SK-N-SH treated with all-trans-retinoic acid at 6 μM for 48 hours (cell line): ENCODE measurements at regions not wholly inside any gene's neighbourhood (a gene's known extent, or its start where the extent isn't known, plus 50 kb on each side); places are given as distances from the start of the nearest gene placed in this dataset.

Source experiments
- ATAC-seq: fragments of 200-7000 bp; cut with Tn5 transposase; 3 replicates; pipeline ENCODE4 v1.9.1; 2020; ENCODE audit warnings: mild to moderate bottlenecking, moderate library complexity
- ARNTL ChIP-seq: fragments of 450-650 bp; formaldehyde crosslinking; IDR thresholded peaks from 2 replicates; pipeline ENCODE4 v1.5.0; 2020; ENCODE audit warnings: low read depth, mild to moderate bottlenecking, moderate library complexity, borderline replicate concordance
- BACH2 ChIP-seq: fragments of 250-450 bp; sonication (Bioruptor Pico); IDR thresholded peaks from 2 replicates; pipeline ENCODE4 v1.9.0; 2021; ENCODE audit warnings: mild to moderate bottlenecking, borderline replicate concordance
- CREB5 ChIP-seq: fragments of 250-450 bp; sonication (Bioruptor Pico); IDR thresholded peaks from 2 replicates; pipeline ENCODE4 v1.5.1; 2020; ENCODE audit warnings: low read depth, mild to moderate bottlenecking, moderate library complexity
- CSDC2 ChIP-seq: fragments of 250-450 bp; sonication (Bioruptor Pico); IDR thresholded peaks from 2 replicates; pipeline ENCODE4 v1.5.0; 2020; ENCODE audit warnings: mild to moderate bottlenecking, moderate library complexity
- CSRNP3 ChIP-seq: fragments of 250-450 bp; sonication (Bioruptor Pico); IDR thresholded peaks from 2 replicates; pipeline ENCODE4 v1.5.1; 2021; ENCODE audit warnings: mild to moderate bottlenecking, moderate library complexity
- ESRRG ChIP-seq: fragments of 250-450 bp; sonication (Bioruptor Pico); IDR thresholded peaks from 2 replicates; pipeline ENCODE4 v1.6.1; 2021; ENCODE audit warnings: mild to moderate bottlenecking
- GLIS3 ChIP-seq: fragments of 250-450 bp; sonication (Bioruptor Pico); IDR thresholded peaks from 2 replicates; pipeline ENCODE4 v1.5.0; 2020; ENCODE audit warnings: mild to moderate bottlenecking, moderate library complexity
- ISL1 ChIP-seq: fragments of 250-450 bp; sonication (Bioruptor Pico); IDR thresholded peaks from 2 replicates; pipeline ENCODE4 v2.1.2; 2022; ENCODE audit warnings: mild to moderate bottlenecking, moderate library complexity
- OSR1 ChIP-seq: fragments of 250-450 bp; sonication (Bioruptor Pico); IDR thresholded peaks from 2 replicates; pipeline ENCODE4 v1.8.0; 2022; ENCODE audit warnings: moderate library complexity, mild to moderate bottlenecking, inconsistent platforms
- POU6F1 ChIP-seq: fragments of 250-450 bp; sonication (Bioruptor Pico); IDR thresholded peaks from 2 replicates; pipeline ENCODE4 v1.8.0; 2021; ENCODE audit warnings: low read depth, mild to moderate bottlenecking, moderate library complexity, borderline replicate concordance
- PPARA ChIP-seq: fragments of 250-450 bp; sonication (Bioruptor Pico); IDR thresholded peaks from 2 replicates; pipeline ENCODE4 v1.5.0; 2020; ENCODE audit warnings: mild to moderate bottlenecking, borderline replicate concordance
- RARB ChIP-seq: fragments of 250-450 bp; sonication (Bioruptor Pico); IDR thresholded peaks from 2 replicates; pipeline ENCODE4 v1.8.0; 2021; ENCODE audit warnings: mild to moderate bottlenecking, moderate library complexity
- SNAI2 ChIP-seq: fragments of 250-450 bp; sonication (Bioruptor Pico); IDR thresholded peaks from 2 replicates; pipeline ENCODE4 v1.5.0; 2020; ENCODE audit warnings: mild to moderate bottlenecking, moderate library complexity
- TCF4 ChIP-seq: fragments of 250-450 bp; sonication (Bioruptor Pico); IDR thresholded peaks from 2 replicates; pipeline ENCODE4 v1.8.0; 2021; ENCODE audit warnings: mild to moderate bottlenecking, moderate library complexity, borderline replicate concordance
- TOX ChIP-seq: fragments of 250-450 bp; sonication (Bioruptor Pico); IDR thresholded peaks from 2 replicates; pipeline ENCODE4 v1.8.0; 2021; ENCODE audit warnings: mild to moderate bottlenecking, moderate library complexity, borderline replicate concordance
- TSHZ2 ChIP-seq: fragments of 250-450 bp; sonication (Bioruptor Pico); IDR thresholded peaks from 2 replicates; pipeline ENCODE4 v1.5.0; 2020; ENCODE audit warnings: mild to moderate bottlenecking, moderate library complexity
- ZC3H10 ChIP-seq: fragments of 250-450 bp; sonication (Bioruptor Pico); IDR thresholded peaks from 2 replicates; pipeline ENCODE4 v1.5.1; 2021; ENCODE audit warnings: mild to moderate bottlenecking, moderate library complexity
- ZFP3 ChIP-seq: fragments of 250-450 bp; sonication (Bioruptor Pico); IDR thresholded peaks from 2 replicates; pipeline ENCODE4 v1.5.0; 2020; ENCODE audit warnings: mild to moderate bottlenecking, moderate library complexity
- ZFP30 ChIP-seq: fragments of 450-650 bp; formaldehyde crosslinking; IDR thresholded peaks from 2 replicates; pipeline ENCODE4 v1.5.0; 2022; ENCODE audit warnings: mild to moderate bottlenecking, moderate library complexity
- ZNF565 ChIP-seq: fragments of 450-650 bp; formaldehyde crosslinking; conservative IDR thresholded peaks from 2 replicates; pipeline ENCODE4 v1.5.0; 2020; ENCODE audit warnings: low read depth, mild to moderate bottlenecking, moderate library complexity
- ZNF70 ChIP-seq: fragments of 450-650 bp; formaldehyde crosslinking; IDR thresholded peaks from 2 replicates; pipeline ENCODE4 v1.5.0; 2020; ENCODE audit warnings: mild to moderate bottlenecking, moderate library complexity
- ZNF8 ChIP-seq: fragments of 450-650 bp; formaldehyde crosslinking; IDR thresholded peaks from 2 replicates; pipeline ENCODE4 v1.5.0; 2020; ENCODE audit warnings: mild to moderate bottlenecking, moderate library complexity

- no peak for TF ChIP-seq TSHZ2 (CRISPR knock-in tag)
Measured at GRCh38 chr11:70873736-70874412, 378.5 kb downstream of the SHANK2 start (continued).

- no peak for ATAC-seq
- no peak for TF ChIP-seq POU6F1 (CRISPR knock-in tag)
- TF ChIP-seq OSR1 = no peak
- TF ChIP-seq ZC3H10 = no peak
Measured at GRCh38 chr11:70876685-70877084, 375.7 kb downstream of the SHANK2 start.

- TF ChIP-seq CSRNP3 (CRISPR knock-in tag) (no peak), CREB5 (CRISPR knock-in tag) (no peak), TCF4 (CRISPR knock-in tag) (no peak), ZNF70 (CRISPR knock-in tag) (no peak), ISL1 (CRISPR knock-in tag) (no peak), ARNTL (CRISPR knock-in tag) (no peak), BACH2 (CRISPR knock-in tag) (no peak), ESRRG (CRISPR knock-in tag) (no peak), ZNF8 (no peak), ZFP30 (no peak), ZFP3 (no peak), OSR1 (no peak), SNAI2 (CRISPR knock-in tag) (no peak), CSDC2 (no peak), TSHZ2 (CRISPR knock-in tag) (no peak), TOX (CRISPR knock-in tag) (no peak), ZC3H10 (no peak)
- ATAC-seq = no peak
Measured at GRCh38 chr11:70877151-70877550, 375.2 kb downstream of the SHANK2 start.

GRCh38 chr11:70878366-70878765, 374.0 kb downstream of the SHANK2 start:
- no peak for ATAC-seq
- no peak for TF ChIP-seq POU6F1 (CRISPR knock-in tag)
- no peak for TF ChIP-seq ARNTL (CRISPR knock-in tag)
- no peak for TF ChIP-seq ZNF70 (CRISPR knock-in tag)
- no peak for TF ChIP-seq CREB5 (CRISPR knock-in tag)
- TF ChIP-seq TCF4 (CRISPR knock-in tag) = no peak
- TF ChIP-seq CSDC2 = no peak
- no peak for TF ChIP-seq RARB (CRISPR knock-in tag)
- TF ChIP-seq OSR1 = no peak
- TF ChIP-seq ISL1 (CRISPR knock-in tag) = no peak
- TF ChIP-seq GLIS3 (CRISPR knock-in tag) = no peak
- no peak for TF ChIP-seq PPARA
- TF ChIP-seq ZFP30 = no peak
- TF ChIP-seq ZNF565 (CRISPR knock-in tag) = no peak
- no peak for TF ChIP-seq ESRRG (CRISPR knock-in tag)
- TF ChIP-seq, all 23 proteins: peak for 0
